OCI-LY7 (cell line): ENCODE measurements at regions not wholly inside any gene's neighbourhood (a gene's known extent, or its start where the extent isn't known, plus 50 kb on each side); places are given as distances from the start of the nearest gene placed in this dataset.

Experiments
- BruUV-seq: library from RNA; stranded (reverse); fragments of 400-500 nt; replicated peaks from 2 replicates; lab custom pipeline; 2021; lab: Mats Ljungman, UMichigan
- CTCF ChIA-PET: fragments of 300-600 bp; sonication (Branson Sonifier 250); formaldehyde crosslinking; loops from one replicate; lab custom pipeline; 2022; ENCODE audit warnings: antibody characterized with exemption; ENCODE audit not compliant: unreplicated experiment; lab: Charles Lee
- POLR2A ChIA-PET: fragments of 300-600 bp; sonication (Branson Sonifier 250); formaldehyde crosslinking; loops from one replicate; lab custom pipeline; 2022; ENCODE audit warnings: antibody characterized with exemption; lab: Charles Lee
- DNase-seq: peaks from one replicate; pipeline ENCODE4 v3.0.0-alpha.2; 2015; ENCODE audit warnings: low spot score
- H2AFZ ChIP-seq: fragments of 200-600 bp; sonication (generic), shearing (Covaris generic); 2 replicates; pipeline ENCODE4 v1.6.1; 2014; ENCODE audit warnings: mild to moderate bottlenecking, antibody characterized with exemption, low read length, moderate library complexity
- H3K27ac ChIP-seq: fragments of 200-600 bp; sonication (generic); 2 replicates; pipeline ENCODE4 v1.5.1; 2014; ENCODE audit warnings: mixed run types, low read depth, mild to moderate bottlenecking, moderate library complexity, low read length, inconsistent platforms; ENCODE audit not compliant: poor library complexity, severe bottlenecking
- H3K36me3 ChIP-seq: fragments of 200-600 bp; sonication (generic); 2 replicates; pipeline ENCODE4 v1.6.1; 2014; ENCODE audit warnings: mild to moderate bottlenecking, antibody characterized with exemption, low read length, moderate library complexity, mixed read lengths; ENCODE audit not compliant: insufficient read depth
- H3K4me1 ChIP-seq: fragments of 200-600 bp; sonication (generic); 2 replicates; pipeline ENCODE4 v1.5.1; 2014; ENCODE audit warnings: mild to moderate bottlenecking, low read length; ENCODE audit not compliant: insufficient read depth, poor library complexity, severe bottlenecking
- H3K4me2 ChIP-seq: fragments of 200-600 bp; sonication (generic); 2 replicates; pipeline ENCODE4 v1.6.1; 2014; ENCODE audit warnings: mild to moderate bottlenecking, low read length
- H3K4me3 ChIP-seq: fragments of 200-600 bp; sonication (generic); 2 replicates; pipeline ENCODE4 v1.5.1; 2014; ENCODE audit warnings: mild to moderate bottlenecking, low read depth, low read length; ENCODE audit not compliant: poor library complexity, severe bottlenecking
- H3K79me2 ChIP-seq: fragments of 200-600 bp; sonication (generic); 2 replicates; pipeline ENCODE4 v1.6.1; 2016; ENCODE audit warnings: low read depth, mild to moderate bottlenecking, low read length, moderate library complexity, mixed read lengths; ENCODE audit not compliant: insufficient read depth
- H3K9me2 ChIP-seq: fragments of 200-600 bp; sonication (generic); 2 replicates; pipeline ENCODE4 v1.6.1; 2016; ENCODE audit warnings: mild to moderate bottlenecking, low read length, mixed read lengths; ENCODE audit not compliant: insufficient read depth
- H3K9me3 ChIP-seq: fragments of 200-600 bp; sonication (generic); 2 replicates; pipeline ENCODE4 v1.6.1; 2014; ENCODE audit warnings: mild to moderate bottlenecking, mixed run types, low read length, mixed read lengths
- H4K20me1 ChIP-seq: fragments of 200-600 bp; sonication (generic); 2 replicates; pipeline ENCODE4 v1.6.1; 2014; ENCODE audit warnings: mild to moderate bottlenecking, antibody characterized with exemption, low read length, moderate library complexity, mixed read lengths; ENCODE audit not compliant: insufficient read depth
- EZH2phosphoT487 ChIP-seq: fragments of 200-600 bp; sonication (generic); IDR thresholded peaks from 2 replicates; pipeline ENCODE4 v1.6.1; 2018; ENCODE audit warnings: low read depth, borderline replicate concordance, mild to moderate bottlenecking, mixed run types, antibody characterized with exemption, low read length, moderate library complexity, mixed read lengths
- intact Hi-C: fragments of 100-400 bp; cut with micrococcal nuclease; formaldehyde crosslinking; loops from one replicate; pipeline ENCODE4 v1.10.0; 2022; ENCODE audit not compliant: unreplicated experiment
- TF ChIP-seq, protein P1 (sequence below): fragments of 200-600 bp; sonication (generic); conservative IDR thresholded peaks from 2 replicates; pipeline ENCODE4 v1.5.1; 2014; ENCODE audit warnings: mild to moderate bottlenecking, antibody characterized with exemption, low read length, moderate library complexity, mixed read lengths

- Histone ChIP-seq H3K36me3 (no peaks in the 10 kb centered on the region), H3K9me2 (no peaks in the 10 kb centered on the region), H3K79me2 (no peaks in the 10 kb centered on the region), H3K4me3 (no peak overlapping the region), H3K27ac (no peak overlapping the region), H3K4me1 (no peaks in the 10 kb centered on the region), H2AFZ (no peak overlapping the region), H3K9me3 (no peaks in the 10 kb centered on the region), H3K4me2 (no peak overlapping the region), H4K20me1 (no peaks in the 10 kb centered on the region)
- ChIA-PET POLR2A (no interaction called here), CTCF (no interaction called here)
- intact Hi-C loops = no loop called here
- DNase-seq = no peak
- TF ChIP-seq EZH2phosphoT487 = no peak
- TF ChIP-seq, protein P1, sequence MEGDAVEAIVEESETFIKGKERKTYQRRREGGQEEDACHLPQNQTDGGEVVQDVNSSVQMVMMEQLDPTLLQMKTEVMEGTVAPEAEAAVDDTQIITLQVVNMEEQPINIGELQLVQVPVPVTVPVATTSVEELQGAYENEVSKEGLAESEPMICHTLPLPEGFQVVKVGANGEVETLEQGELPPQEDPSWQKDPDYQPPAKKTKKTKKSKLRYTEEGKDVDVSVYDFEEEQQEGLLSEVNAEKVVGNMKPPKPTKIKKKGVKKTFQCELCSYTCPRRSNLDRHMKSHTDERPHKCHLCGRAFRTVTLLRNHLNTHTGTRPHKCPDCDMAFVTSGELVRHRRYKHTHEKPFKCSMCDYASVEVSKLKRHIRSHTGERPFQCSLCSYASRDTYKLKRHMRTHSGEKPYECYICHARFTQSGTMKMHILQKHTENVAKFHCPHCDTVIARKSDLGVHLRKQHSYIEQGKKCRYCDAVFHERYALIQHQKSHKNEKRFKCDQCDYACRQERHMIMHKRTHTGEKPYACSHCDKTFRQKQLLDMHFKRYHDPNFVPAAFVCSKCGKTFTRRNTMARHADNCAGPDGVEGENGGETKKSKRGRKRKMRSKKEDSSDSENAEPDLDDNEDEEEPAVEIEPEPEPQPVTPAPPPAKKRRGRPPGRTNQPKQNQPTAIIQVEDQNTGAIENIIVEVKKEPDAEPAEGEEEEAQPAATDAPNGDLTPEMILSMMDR = no peak
- BruUV-seq = no TSS peak
Observed at GRCh38 chr11:71164621-71165020, 87.8 kb downstream of the SHANK2 start.

- no peaks in the 10 kb centered on the region for H4K20me1 ChIP-seq
- H3K36me3 ChIP-seq = no peaks in the 10 kb centered on the region
- ChIA-PET CTCF (no interaction called here), POLR2A (no interaction called here)
- intact Hi-C loops = no loop called here
- H3K4me2 ChIP-seq = no peak overlapping the region
- no peak overlapping the region for H2AFZ ChIP-seq
- TF ChIP-seq, protein P1 = no peak
- no peak for TF ChIP-seq EZH2phosphoT487
- no peak overlapping the region for H3K27ac ChIP-seq
- no peaks in the 10 kb centered on the region for H3K9me3 ChIP-seq
- H3K4me1 ChIP-seq = no peaks in the 10 kb centered on the region
- no peaks in the 10 kb centered on the region for H3K9me2 ChIP-seq
- BruUV-seq = no TSS peak
- no peak overlapping the region for H3K4me3 ChIP-seq
- no peak for DNase-seq
- H3K79me2 ChIP-seq = no peaks in the 10 kb centered on the region
Observed at GRCh38 chr11:71164186-71164585, 88.2 kb downstream of the SHANK2 start.

DNA sequence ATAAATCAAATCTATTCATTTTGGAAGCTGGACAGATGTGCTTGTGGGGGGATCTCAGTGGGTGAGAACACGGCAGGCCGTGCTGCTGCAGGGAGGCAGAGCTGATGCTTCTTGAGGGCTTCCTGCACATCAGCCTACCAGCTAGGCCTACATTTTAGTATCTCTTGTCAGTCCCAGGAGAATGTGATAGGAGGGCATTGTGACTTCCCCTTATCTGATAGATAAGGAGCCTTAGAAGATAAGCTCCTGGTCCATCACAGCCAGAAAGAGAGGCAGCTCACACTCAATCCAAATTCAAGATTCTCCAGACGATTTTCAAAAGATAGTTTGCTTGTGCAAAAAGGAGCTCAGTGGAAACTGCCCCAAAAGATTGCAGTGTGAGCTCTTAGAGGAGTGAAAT lies 89.0 kb downstream of the SHANK2 start:
- CTCF ChIA-PET = interaction anchor here (0.6 kb wide), 1 partner anchor 386 kb away, joined by 4 read pairs; no protein-coding TSS in a partner anchor
- BruUV-seq = no TSS peak
- H3K79me2 ChIP-seq = no peaks in the 10 kb centered on the region

More for the DNA sequence above, 89.0 kb downstream of the SHANK2 start:
- Histone ChIP-seq H3K9me2 (no peaks in the 10 kb centered on the region), H3K36me3 (no peaks in the 10 kb centered on the region), H3K4me2 (no peak overlapping the region), H4K20me1 (no peaks in the 10 kb centered on the region), H3K4me1 (no peaks in the 10 kb centered on the region), H3K4me3 (no peak overlapping the region), H3K27ac (no peak overlapping the region), H3K9me3 (no peaks in the 10 kb centered on the region), H2AFZ (no peak overlapping the region)
- no peak for DNase-seq
- POLR2A ChIA-PET = no interaction called here
- intact Hi-C loops = no loop called here
- no peak for TF ChIP-seq EZH2phosphoT487
- TF ChIP-seq, protein P1 = no peak
